ENCODE measurements at regions not wholly inside any gene's neighbourhood (a gene's known extent, or its start where the extent isn't known, plus 50 kb on each side); places are given as distances from the start of the nearest gene placed in this dataset.
"Not testable (repeated sequence)": the region's sequence is repeated elsewhere in the genome, so short reads cannot be mapped to it uniquely, and the experiment has no call there.

DNA sequence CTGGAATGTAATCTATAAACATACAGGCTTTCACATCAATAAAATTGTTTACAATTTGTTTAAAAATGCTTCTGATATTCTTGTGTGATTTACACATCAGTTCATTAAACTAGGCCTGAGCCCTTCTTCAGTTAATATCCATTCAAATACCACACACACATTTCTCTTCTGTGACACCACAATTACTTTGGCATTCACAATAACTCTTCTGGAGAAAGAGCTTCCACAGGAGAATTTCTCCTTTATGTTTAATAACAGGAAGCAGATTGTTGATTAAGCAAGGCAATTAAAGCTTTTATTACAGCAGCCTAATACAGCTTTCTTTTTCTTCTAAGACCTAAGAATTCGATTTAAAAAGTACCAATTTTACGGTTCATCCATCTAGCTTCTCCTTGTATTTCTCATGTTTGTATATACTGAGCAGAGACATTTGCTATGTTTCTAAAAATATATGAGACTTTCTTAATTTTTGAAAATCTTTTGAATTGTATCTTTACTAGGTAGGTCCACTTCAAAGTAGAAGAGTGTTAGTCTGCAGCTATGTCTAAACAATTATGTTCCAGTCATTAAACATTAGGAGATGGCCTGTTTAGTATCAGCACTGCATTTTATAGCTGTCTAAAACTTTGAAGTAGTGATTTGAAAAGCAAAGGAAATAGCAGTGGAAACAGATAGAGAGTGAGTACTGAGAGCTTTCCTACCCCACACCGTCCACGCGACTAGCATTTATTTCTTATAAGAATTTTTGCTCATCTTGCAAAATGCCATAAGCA is 511.1 kb upstream of the UBE2E2 start:
- DNase-seq (ENCODE audit: low spot score) = no peak

- DNase-seq (ENCODE audit: low spot score) = no peak
Observed at GRCh38 chr3:22700876-22701275, 502.3 kb upstream of the UBE2E2 start.

- DNase-seq (ENCODE audit: low spot score) = no peak
Observed at GRCh38 chr3:22704166-22704565, 499.0 kb upstream of the UBE2E2 start.

DNA sequence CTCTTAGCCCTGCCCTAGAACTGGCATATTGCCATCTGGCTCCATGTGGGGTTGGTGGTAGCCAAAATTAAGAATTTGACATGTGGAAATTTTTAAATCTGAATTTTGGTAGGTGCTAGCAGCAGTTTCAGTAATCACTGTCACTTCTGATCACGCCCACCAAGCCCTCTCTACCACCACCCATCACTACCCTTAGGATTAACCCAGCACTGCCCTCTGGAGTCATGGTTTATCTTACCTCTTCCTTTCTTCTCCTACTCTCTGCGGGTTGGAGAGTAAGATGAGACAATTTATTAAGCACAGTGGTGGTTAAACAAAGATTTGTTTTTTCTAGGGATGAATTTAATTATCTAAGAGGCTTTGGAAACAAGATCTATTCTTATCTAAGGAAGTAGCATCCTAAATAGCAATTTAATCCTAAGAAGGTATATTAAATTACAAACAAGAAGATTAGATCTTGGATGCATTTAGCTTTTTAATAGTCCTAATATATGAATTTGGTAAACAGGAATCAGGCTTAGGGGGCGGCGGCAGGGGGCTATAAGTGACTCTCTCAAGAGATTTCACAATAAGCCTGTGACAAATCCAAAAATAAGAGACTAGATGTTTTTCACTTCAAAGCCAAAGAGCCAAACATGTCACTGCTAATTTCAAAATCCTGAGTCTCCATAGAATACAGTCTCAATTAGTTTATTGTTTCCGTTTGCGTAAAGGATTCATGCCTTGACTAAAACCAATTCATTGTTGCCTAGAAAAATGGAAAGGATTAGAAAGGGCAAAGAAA is 498.4 kb upstream of the UBE2E2 start:
- no peak for DNase-seq (ENCODE audit: low spot score)

GRCh38 chr3:22706922-22707321 is 496.2 kb upstream of the UBE2E2 start:
- DNase-seq (ENCODE audit: low spot score) = not testable (repeated sequence)

DNA sequence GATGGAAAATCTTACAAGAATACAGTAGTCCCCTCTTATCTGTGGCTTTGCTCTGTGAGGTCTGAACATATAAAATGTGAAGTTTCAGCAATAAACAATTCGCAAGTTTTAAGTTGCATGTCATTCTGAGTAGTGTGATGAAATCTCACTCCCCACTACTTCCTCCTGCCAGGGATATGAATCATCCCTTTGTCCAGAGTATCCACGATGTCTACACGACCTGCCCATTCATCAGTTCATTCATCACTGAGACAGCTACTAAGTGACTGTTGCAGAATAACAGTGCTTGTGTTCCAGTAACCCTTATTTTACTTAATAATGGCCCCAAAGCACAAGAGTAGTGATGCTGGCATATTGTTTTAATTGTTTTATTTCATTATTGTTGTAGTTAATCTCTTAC is 489.2 kb upstream of the UBE2E2 start:
- DNase-seq (ENCODE audit: low spot score) = peak; percentile 92

- peak; percentile 14 for DNase-seq (ENCODE audit: low spot score)
Observed at GRCh38 chr3:22714749-22715148, 488.4 kb upstream of the UBE2E2 start.

DNA sequence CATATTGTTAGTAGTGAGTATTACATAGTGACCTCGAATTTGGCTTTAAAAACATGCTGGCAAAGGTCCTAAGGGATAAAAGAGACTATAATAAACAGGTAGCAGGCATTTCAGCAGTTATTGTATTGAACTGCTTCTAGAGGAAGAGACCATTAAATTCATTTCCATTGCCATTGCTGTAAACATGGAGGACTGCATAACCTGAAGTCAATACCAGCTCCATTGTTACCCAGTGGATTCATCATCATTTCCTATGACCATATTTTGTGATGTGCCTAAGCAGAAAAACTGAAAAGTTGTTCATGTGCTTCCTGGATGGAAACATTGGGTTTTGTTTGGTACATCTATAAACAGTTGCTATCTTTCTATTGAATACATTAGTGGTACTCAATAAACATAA is 482.5 kb upstream of the UBE2E2 start:
- no peak for DNase-seq (ENCODE audit: low spot score)

DNA sequence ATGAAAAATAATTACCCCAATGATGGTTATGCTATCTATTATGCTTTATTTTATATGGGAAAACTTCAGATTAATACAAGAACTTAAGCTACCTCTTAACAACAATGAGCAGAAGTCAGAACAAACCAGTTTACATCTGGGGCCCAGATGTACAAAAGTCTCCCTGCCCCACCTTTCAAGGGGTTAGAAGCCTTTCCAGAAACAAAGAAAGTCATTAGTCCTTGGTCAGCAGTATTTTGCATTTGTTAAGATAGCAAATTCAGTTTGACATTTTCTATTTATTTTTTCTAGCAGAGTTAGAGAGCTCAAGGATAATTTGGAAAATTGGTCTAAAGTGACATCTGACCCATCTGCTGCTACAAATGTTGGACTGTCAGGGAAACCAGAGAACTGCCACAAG is 478.7 kb upstream of the UBE2E2 start:
- no peak for DNase-seq (ENCODE audit: low spot score)

- no peak for DNase-seq (ENCODE audit: low spot score)
Observed at GRCh38 chr3:22728406-22728805, 474.7 kb upstream of the UBE2E2 start.

DNA sequence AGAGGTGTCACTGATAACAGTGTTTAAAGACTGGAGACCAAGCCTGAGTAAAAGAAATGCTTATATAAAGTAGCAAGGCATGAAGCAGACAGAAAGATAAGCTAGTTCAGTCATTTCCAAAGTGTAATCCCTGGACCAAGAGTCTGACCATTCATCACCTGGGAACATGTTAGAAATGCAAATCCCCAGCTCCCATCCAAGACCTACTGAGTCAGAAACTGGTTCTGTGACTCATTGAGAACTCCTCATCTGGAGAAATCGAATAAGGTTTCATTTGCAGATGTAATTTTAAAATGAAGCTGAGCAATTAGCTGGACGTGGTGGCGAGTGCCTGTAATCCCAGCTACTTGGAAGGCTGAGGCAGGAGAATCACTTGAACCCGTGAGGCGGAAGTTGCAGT is 473.9 kb upstream of the UBE2E2 start:
- DNase-seq (ENCODE audit: low spot score) = peak; percentile 53

GRCh38 chr3:22729981-22730380 is 473.1 kb upstream of the UBE2E2 start:
- DNase-seq (ENCODE audit: low spot score) = peak; percentile 21

DNA sequence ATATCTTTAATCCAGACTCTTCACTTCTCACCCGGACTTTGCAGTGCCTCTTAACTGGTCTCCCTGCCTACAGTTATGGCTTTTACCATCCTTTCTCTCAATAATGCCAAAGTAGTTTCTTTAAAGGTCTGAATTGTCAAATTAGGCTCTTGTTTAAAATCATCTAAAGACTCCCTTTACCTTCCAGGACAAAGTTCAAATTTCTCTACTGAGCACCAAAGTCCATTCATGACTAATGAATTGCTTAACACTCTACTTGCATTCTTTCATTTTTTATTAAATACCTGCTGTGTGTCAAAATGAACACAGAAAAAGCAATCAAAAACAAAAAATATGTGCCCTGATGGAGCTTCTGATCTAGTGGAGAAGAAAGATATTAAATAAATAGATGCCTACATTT is 472.4 kb upstream of the UBE2E2 start:
- DNase-seq (ENCODE audit: low spot score) = no peak

DNA sequence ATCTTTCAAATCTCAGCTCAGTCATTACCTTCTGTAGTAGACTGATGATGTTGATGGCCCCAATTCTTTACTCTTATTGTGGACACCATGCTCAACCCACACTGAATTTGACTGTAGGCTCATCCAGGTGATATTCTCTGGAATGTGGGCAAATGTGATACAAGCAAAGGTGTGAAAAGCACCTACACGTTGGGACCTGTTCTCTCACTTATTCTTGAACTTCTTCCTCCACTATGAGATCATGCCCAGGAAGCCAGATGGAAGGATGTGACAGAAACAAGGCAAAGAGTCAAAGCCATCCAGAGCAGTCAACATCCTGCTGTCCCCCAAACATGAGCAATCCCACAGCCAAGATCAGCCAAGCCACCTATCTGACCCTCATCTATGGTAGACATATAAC is 471.2 kb upstream of the UBE2E2 start:
- no peak for DNase-seq (ENCODE audit: low spot score)

GRCh38 chr3:22732641-22733040 is 470.5 kb upstream of the UBE2E2 start:
- DNase-seq (ENCODE audit: low spot score) = no peak

- no peak for DNase-seq (ENCODE audit: low spot score)
Observed at GRCh38 chr3:22734207-22734606, 468.9 kb upstream of the UBE2E2 start.

DNA sequence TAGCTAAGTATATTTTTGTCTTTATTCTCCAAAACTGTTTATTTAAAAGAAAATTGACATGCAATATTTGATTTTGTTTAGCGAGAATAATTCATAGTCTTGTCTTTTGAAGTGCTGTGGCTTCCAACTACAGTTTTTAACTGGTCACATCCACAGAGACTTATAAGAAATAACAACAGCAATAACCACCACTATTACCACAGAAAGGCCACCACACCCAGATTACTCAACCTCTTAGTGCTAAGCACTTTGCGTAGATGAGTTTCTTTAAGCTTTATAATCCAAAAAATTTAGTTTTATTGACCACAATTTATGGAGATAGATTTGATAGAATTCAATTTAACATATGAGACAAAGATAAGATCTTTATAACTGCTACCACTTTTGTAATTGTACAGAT is 468.4 kb upstream of the UBE2E2 start:
- DNase-seq (ENCODE audit: low spot score) = no peak

- no peak for DNase-seq (ENCODE audit: low spot score)
Observed at GRCh38 chr3:22735373-22735772, 467.8 kb upstream of the UBE2E2 start.

- not testable (repeated sequence) for DNase-seq (ENCODE audit: low spot score)
Observed at GRCh38 chr3:22743386-22743785, 459.7 kb upstream of the UBE2E2 start.

GRCh38 chr3:22745321-22745720 is 457.8 kb upstream of the UBE2E2 start:
- DNase-seq (ENCODE audit: low spot score) = no peak

DNA sequence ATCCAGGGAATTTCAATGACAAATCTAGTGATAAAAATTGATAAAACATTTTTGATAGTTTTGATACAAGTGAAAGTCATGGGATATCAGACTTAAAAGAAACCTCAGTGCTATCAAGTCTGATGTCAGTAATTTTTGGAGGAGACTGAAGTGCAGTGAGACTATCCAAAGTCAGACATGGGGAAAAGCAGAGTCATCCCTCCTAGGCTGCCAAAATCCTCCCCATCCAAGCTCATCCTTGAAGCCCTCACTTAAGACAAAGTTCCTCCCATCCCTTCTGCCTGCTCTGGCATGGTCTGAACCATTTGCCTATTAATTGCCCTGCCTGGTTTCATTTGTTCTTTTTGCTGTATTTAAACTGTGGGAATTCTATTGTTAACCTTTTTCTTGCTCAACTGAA is 456.9 kb upstream of the UBE2E2 start:
- no peak for DNase-seq (ENCODE audit: low spot score)

DNA sequence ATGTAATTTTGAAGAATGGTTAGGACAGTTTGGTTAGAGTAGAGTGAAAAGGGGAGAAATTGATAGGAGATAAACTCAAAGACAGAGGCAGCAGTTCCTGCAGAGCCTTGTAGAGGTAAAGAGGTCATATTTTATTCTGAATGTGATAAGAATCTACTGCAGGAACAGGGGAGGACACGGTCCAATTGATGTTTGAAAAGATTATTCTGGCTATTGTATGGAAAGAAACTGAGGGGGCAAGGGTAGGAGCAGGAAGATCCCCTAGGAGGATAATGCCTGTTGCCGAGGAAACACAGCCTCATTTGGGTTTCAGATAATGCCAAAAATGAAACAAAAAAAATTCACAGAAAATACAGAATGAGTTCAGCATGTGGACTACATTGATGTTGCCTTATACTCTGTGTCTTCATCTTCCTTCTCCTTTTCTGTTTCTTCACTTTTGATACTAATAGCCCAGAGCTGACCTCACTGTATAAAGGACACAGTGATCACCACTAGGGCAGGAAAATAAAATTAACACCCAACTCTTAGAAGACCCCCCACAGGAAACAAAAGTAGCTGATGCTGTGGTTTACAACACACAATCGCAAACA is 454.6 kb upstream of the UBE2E2 start:
- no peak for DNase-seq (ENCODE audit: low spot score)

GRCh38 chr3:22759636-22760310 is 443.4 kb upstream of the UBE2E2 start:
- no peak for DNase-seq (ENCODE audit: low spot score)

Data from kidney tubule cell (primary cell).